Mesenchymal stem cell (in vitro differentiated cells and primary cell): ENCODE measurements at regions not wholly inside any gene's neighbourhood (a gene's known extent, or its start where the extent isn't known, plus 50 kb on each side); places are given as distances from the start of the nearest gene placed in this dataset.

Experiments used
- DNase-seq: peaks from one replicate; pipeline ENCODE4 v3.0.0-alpha.2; 2013
- H2AFZ ChIP-seq: one replicate; pipeline ENCODE4 v1.6.1; 2013; ENCODE audit warnings: low read depth, mild to moderate bottlenecking, control low read depth, inconsistent platforms, low read length, moderate library complexity
- H2AK5ac ChIP-seq: 2 replicates; pipeline ENCODE4 v1.6.1; 2013; ENCODE audit warnings: low read length, moderate library complexity, mild to moderate bottlenecking, inconsistent platforms; ENCODE audit not compliant: severe bottlenecking
- H2BK120ac ChIP-seq: one replicate; pipeline ENCODE4 v1.6.1; 2013; ENCODE audit warnings: low read depth, mild to moderate bottlenecking, inconsistent platforms, low read length, moderate library complexity
- H2BK12ac ChIP-seq, 2 experiments: one replicate each; pipeline ENCODE4 v1.6.1; 2013; ENCODE audit warnings: inconsistent platforms in 2 of 2, low read length in 2 of 2, mild to moderate bottlenecking in 2 of 2, moderate library complexity in 2 of 2, control low read depth in 1 of 2
- H2BK15ac ChIP-seq: one replicate; pipeline ENCODE4 v1.6.1; 2013; ENCODE audit warnings: mild to moderate bottlenecking, low read depth, inconsistent platforms; ENCODE audit not compliant: poor library complexity, severe bottlenecking
- H2BK5ac ChIP-seq: 2 replicates; pipeline ENCODE4 v1.6.1; 2013; ENCODE audit warnings: low read depth, mild to moderate bottlenecking, low read length, control low read depth, inconsistent platforms; ENCODE audit not compliant: poor library complexity, severe bottlenecking
- H3K14ac ChIP-seq, 2 experiments: one replicate each; pipeline ENCODE4 v1.6.1; 2013; ENCODE audit warnings: inconsistent platforms in 2 of 2, low read length in 2 of 2, control low read depth in 1 of 2, mild to moderate bottlenecking in 1 of 2, moderate library complexity in 1 of 2
- H3K18ac ChIP-seq, 2 experiments: one replicate each; pipeline ENCODE4 v1.6.1; 2013; ENCODE audit warnings: inconsistent platforms in 2 of 2, low read length in 2 of 2, control low read depth in 1 of 2, low read depth in 1 of 2, mild to moderate bottlenecking in 1 of 2
- H3K23ac ChIP-seq, 2 experiments: one replicate each; pipeline ENCODE4 v1.6.1; 2013; ENCODE audit warnings: inconsistent platforms in 2 of 2, low read length in 2 of 2, mild to moderate bottlenecking in 2 of 2, moderate library complexity in 2 of 2, control low read depth in 1 of 2
- H3K27ac ChIP-seq: 2 replicates; pipeline ENCODE4 v1.5.1; 2013; ENCODE audit warnings: mild to moderate bottlenecking, moderate library complexity, low read length, control low read depth, inconsistent platforms; ENCODE audit not compliant: poor library complexity, severe bottlenecking
- H3K27me3 ChIP-seq, 2 experiments: 2 replicates each; pipeline versions ENCODE4 v1.6.1 to v1.7.0; 2013; ENCODE audit warnings: low read length in 2 of 2, mild to moderate bottlenecking in 2 of 2, moderate library complexity in 2 of 2, control low read depth in 1 of 2, inconsistent platforms in 1 of 2; ENCODE audit not compliant: control insufficient read depth in 1 of 2, insufficient read depth in 1 of 2
- H3K36me3 ChIP-seq, 2 experiments: 2 replicates each; pipeline versions ENCODE4 v1.6.1 to v1.7.0; 2013; ENCODE audit warnings: low read length in 2 of 2, control low read depth in 1 of 2, inconsistent platforms in 1 of 2, low read depth in 1 of 2, mild to moderate bottlenecking in 1 of 2; ENCODE audit not compliant: insufficient read depth in 2 of 2, control insufficient read depth in 1 of 2
- H3K4ac ChIP-seq, 2 experiments: one replicate each; pipeline ENCODE4 v1.6.1; 2013; ENCODE audit warnings: inconsistent platforms in 2 of 2, low read length in 2 of 2, mild to moderate bottlenecking in 2 of 2, moderate library complexity in 2 of 2, control low read depth in 1 of 2, low read depth in 1 of 2
- H3K4me1 ChIP-seq: 2 replicates; pipeline ENCODE4 v1.6.1; 2013; ENCODE audit warnings: low read depth, low read length, control low read depth; ENCODE audit not compliant: control insufficient read depth, insufficient read depth
- H3K4me2 ChIP-seq: 2 replicates; pipeline ENCODE4 v1.6.1; 2013; ENCODE audit warnings: low read length, mild to moderate bottlenecking, inconsistent platforms; ENCODE audit not compliant: poor library complexity, severe bottlenecking
- H3K4me3 ChIP-seq, 2 experiments: 2 replicates each; pipeline versions ENCODE4 v1.5.1 to v1.7.0; 2013; ENCODE audit warnings: low read length in 2 of 2, mild to moderate bottlenecking in 2 of 2, control low read depth in 1 of 2, low read depth in 1 of 2; ENCODE audit not compliant: insufficient read depth in 1 of 2
- H3K79me1 ChIP-seq: replicated peaks from 2 replicates; pipeline ENCODE4 v1.6.1; 2013; ENCODE audit warnings: mild to moderate bottlenecking, control low read depth, low read length, inconsistent platforms; ENCODE audit not compliant: poor library complexity, severe bottlenecking
- H3K9ac ChIP-seq: 2 replicates; pipeline ENCODE4 v1.7.0; 2013; ENCODE audit warnings: mild to moderate bottlenecking, low read length, moderate library complexity
- H3K9me3 ChIP-seq: 2 replicates; pipeline ENCODE4 v1.7.0; 2013; ENCODE audit warnings: mild to moderate bottlenecking, low read length; ENCODE audit not compliant: control insufficient read depth
- H4K8ac ChIP-seq: one replicate; pipeline ENCODE4 v1.6.1; 2013; ENCODE audit warnings: inconsistent platforms, mild to moderate bottlenecking, low read length, moderate library complexity
- H4K91ac ChIP-seq: one replicate; pipeline ENCODE4 v1.6.1; 2013; ENCODE audit warnings: mild to moderate bottlenecking, low read length, inconsistent platforms
- WGBS: methylation state at CpG from one replicate; pipeline ENCODE4 v1.1.7; 2013; ENCODE audit warnings: mixed read lengths; 5-methylcytosine and 5-hydroxymethylcytosine counted together

DNA sequence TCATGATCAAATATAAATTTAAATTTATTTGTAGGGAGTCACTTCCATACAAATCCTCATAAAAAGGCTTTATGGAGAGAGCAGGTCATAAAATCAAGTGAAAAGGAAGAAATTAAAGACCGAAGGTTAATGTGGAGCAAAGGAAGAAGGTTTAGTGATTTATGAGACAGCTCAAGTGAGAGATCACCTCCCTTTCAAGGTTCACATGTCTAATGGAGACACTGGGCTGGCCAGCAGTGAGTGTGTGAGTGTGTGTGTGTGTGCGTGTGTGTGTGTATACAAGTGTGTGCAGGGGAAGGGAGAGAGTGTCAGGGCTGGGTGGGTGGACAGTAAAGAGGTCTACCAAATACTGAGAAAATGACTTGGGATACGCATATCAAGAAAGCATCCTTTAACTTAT, 251.2 kb downstream of the FAT3 start:
- no peaks in the 10 kb centered on the region for H3K27me3 ChIP-seq
- no peaks in the 10 kb centered on the region for H3K4me1 ChIP-seq
- H4K91ac ChIP-seq = no peak overlapping the region
- H2BK5ac ChIP-seq = no peak overlapping the region
- no peak overlapping the region for H2BK12ac ChIP-seq
- no peak overlapping the region for H3K9ac ChIP-seq
- H3K4me2 ChIP-seq = no peak overlapping the region
- H4K8ac ChIP-seq = no peak overlapping the region
- WGBS = 68% methylated on average over 2 of the region's 3 CpGs
- no peaks in the 10 kb centered on the region for H3K79me1 ChIP-seq
- DNase-seq = no peak
- H2AFZ ChIP-seq = no peak overlapping the region
- H2BK120ac ChIP-seq = no peak overlapping the region
- no peak overlapping the region for H3K4me3 ChIP-seq
- no peak overlapping the region for H3K23ac ChIP-seq
- no peak overlapping the region for H3K14ac ChIP-seq
- H3K18ac ChIP-seq = no peak overlapping the region
- H3K4ac ChIP-seq = no peak overlapping the region
- H3K9me3 ChIP-seq = no peaks in the 10 kb centered on the region
- H2BK15ac ChIP-seq = no peak overlapping the region
- no peak overlapping the region for H3K27ac ChIP-seq
- no peaks in the 10 kb centered on the region for H3K36me3 ChIP-seq
- H2AK5ac ChIP-seq = no peak overlapping the region

DNA sequence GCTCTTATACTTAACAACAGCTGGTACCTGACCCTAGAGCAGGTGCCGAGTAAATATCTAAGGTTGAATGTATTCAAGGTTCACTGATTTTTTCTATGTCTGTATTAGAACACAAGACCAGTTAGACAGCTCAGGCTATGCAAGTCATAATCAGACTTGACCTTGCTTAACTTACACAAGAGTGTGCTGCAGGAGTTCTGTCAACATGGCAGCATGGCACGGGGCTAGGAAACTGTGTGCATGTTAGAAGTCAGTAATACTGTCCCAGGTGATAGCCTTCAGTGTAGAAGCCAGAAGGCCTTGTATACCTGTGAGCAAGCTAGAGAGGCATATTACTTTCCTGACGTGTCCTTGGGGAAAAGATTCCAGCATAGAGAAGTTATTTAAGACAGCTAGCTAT, 253.1 kb downstream of the FAT3 start:
- WGBS = 95% methylated on average over 2 of the region's 3 CpGs
- no peak overlapping the region for H3K4ac ChIP-seq

DNA sequence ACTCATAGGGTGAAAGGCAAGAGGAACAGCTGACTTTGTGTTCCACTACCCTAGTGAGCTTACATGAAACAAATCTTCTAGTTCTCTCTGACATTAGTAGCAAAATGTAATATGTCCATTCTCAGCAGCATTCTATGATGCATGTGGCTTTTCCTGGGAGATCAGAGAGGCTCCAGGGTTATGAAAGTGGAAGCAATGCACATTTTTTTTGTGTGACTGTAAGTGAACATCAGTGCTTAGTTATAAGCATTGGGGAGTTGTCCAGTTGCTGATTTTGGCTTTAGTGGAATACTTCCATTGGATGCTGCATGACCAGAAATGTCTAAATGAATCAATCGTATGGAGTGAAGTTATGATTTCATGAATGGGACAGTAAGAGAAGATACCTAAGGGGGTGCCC, 255.9 kb downstream of the FAT3 start:
- Histone ChIP-seq H3K79me1 (no peaks in the 10 kb centered on the region), H2BK120ac (no peak overlapping the region), H2BK15ac (no peak overlapping the region), H3K27me3 (no peaks in the 10 kb centered on the region), H2AFZ (no peak overlapping the region), H3K9me3 (no peaks in the 10 kb centered on the region), H3K9ac (no peak overlapping the region), H3K4me2 (no peak overlapping the region), H4K8ac (no peak overlapping the region), H2AK5ac (no peak overlapping the region), H3K27ac (no peak overlapping the region), H3K4me1 (no peaks in the 10 kb centered on the region), H3K23ac (no peak overlapping the region), H3K4me3 (no peak overlapping the region), H2BK12ac (no peak overlapping the region), H4K91ac (no peak overlapping the region), H2BK5ac (no peak overlapping the region), H3K4ac (no peak overlapping the region), H3K18ac (no peak overlapping the region), H3K36me3 (no peaks in the 10 kb centered on the region), H3K14ac (no peak overlapping the region)
- WGBS = no CpG with 5 or more reads among the region's 1 CpG
- no peak for DNase-seq

More for the DNA sequence above, 253.1 kb downstream of the FAT3 start:
- DNase-seq = no peak
- no peaks in the 10 kb centered on the region for H3K36me3 ChIP-seq
- H3K23ac ChIP-seq = no peak overlapping the region
- no peaks in the 10 kb centered on the region for H3K27me3 ChIP-seq
- no peak overlapping the region for H2AFZ ChIP-seq
- no peaks in the 10 kb centered on the region for H3K79me1 ChIP-seq
- H3K9me3 ChIP-seq = no peaks in the 10 kb centered on the region
- H3K4me3 ChIP-seq = no peak overlapping the region
- H3K4me2 ChIP-seq = no peak overlapping the region
- H3K27ac ChIP-seq = no peak overlapping the region
- no peak overlapping the region for H2BK120ac ChIP-seq
- H2BK15ac ChIP-seq = no peak overlapping the region
- H4K8ac ChIP-seq = no peak overlapping the region
- no peak overlapping the region for H2AK5ac ChIP-seq
- no peak overlapping the region for H4K91ac ChIP-seq
- no peak overlapping the region for H2BK12ac ChIP-seq
- H2BK5ac ChIP-seq = no peak overlapping the region
- H3K18ac ChIP-seq = no peak overlapping the region
- H3K4me1 ChIP-seq = no peaks in the 10 kb centered on the region
- no peak overlapping the region for H3K9ac ChIP-seq
- no peak overlapping the region for H3K14ac ChIP-seq

DNA sequence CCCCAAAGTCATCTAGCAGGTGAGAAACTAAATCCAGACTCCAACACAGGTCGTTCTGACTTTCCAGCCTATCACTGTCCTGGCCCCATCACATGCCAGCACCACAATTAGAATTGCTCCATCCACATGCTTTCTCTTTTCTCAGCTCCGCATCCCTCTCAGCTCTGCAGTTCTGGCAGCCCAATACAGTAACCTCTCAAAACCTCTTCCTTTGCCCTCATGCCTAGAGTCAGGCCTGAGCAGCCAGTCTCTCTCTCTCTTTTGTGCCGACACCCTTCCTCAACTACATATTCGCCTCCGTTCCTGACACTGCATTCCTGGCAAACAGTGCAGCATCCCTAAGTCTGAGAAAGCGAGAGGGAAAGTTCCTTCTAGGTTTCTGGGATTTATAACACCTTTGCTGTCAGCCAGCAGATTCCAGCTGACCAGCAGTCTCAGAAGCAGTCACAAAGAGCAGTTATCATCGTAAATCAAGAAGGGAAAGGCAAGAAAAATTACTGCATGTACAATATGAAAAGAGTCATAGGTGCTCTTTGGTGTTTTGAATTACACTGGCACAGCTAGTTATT, 258.0 kb downstream of the FAT3 start:
- no peaks in the 10 kb centered on the region for H3K9me3 ChIP-seq
- no peak overlapping the region for H2BK12ac ChIP-seq
- no peak overlapping the region for H3K14ac ChIP-seq
- H3K4me2 ChIP-seq = no peak overlapping the region
- 73% methylated on average over 7 of the region's 7 CpGs for WGBS
- H3K79me1 ChIP-seq = no peaks in the 10 kb centered on the region
- no peaks in the 10 kb centered on the region for H3K4me1 ChIP-seq
- no peak overlapping the region for H4K91ac ChIP-seq
- H2AK5ac ChIP-seq = no peak overlapping the region
- no peaks in the 10 kb centered on the region for H3K36me3 ChIP-seq
- H3K27ac ChIP-seq = no peak overlapping the region
- no peak overlapping the region for H2BK120ac ChIP-seq
- no peak overlapping the region for H3K18ac ChIP-seq
- no peak overlapping the region for H2BK15ac ChIP-seq
- no peak overlapping the region for H3K4ac ChIP-seq
- no peak overlapping the region for H4K8ac ChIP-seq
- H2AFZ ChIP-seq = no peak overlapping the region
- no peak overlapping the region for H2BK5ac ChIP-seq
- no peak overlapping the region for H3K9ac ChIP-seq
- H3K4me3 ChIP-seq = no peak overlapping the region
- DNase-seq = no peak
- no peak overlapping the region for H3K23ac ChIP-seq
- H3K27me3 ChIP-seq = peaks cover 0 to 3% of the 10 kb centered on the region in 2 experiments
